ENCODE measurements at regions not wholly inside any gene's neighbourhood (a gene's known extent, or its start where the extent isn't known, plus 50 kb on each side); places are given as distances from the start of the nearest gene placed in this dataset.

DNA sequence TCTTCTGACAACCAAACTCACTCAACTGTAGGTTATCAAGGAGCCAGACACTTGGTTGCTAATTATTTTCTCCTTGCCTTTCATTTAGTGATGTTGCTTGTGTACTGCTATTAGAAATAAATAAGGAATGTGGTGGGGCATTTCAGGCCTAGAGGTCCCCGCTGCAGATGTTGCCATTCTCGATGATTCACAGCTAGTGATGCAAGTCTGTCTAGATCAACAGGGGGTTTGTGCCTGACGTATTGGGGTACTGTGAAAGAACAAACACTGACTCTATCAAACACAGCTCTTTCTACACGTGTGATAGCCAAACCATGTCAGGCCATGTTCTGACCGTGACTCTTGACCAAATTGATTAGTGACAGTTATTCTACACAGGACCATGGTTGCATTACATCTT is 144.7 kb downstream of the OSTF1 start:
- DNase-seq (no peak), ATAC-seq (ENCODE audit: low read depth) (no peak)
- Histone ChIP-seq H2BK120ac (ENCODE audit: low read depth, low read length) (no peak overlapping the region), H3K23ac (ENCODE audit: low read depth, low read length) (no peak overlapping the region), H3K56ac (ENCODE audit: extremely low read depth, insufficient read depth, low read length) (no peak overlapping the region), H4K8ac (ENCODE audit: low read depth in 2 of 2, low read length in 2 of 2) (no peak overlapping the region), H3K79me1 (ENCODE audit: low read depth in 1 of 2, low read length in 2 of 2) (no peaks in the 10 kb centered on the region), H3K36me3 (ENCODE audit: control insufficient read depth, insufficient read depth, low read length) (no peaks in the 10 kb centered on the region), H3K18ac (ENCODE audit: low read depth, low read length) (no peak overlapping the region), H3K9ac (ENCODE audit: low read depth, low read length) (no peak overlapping the region), H3K4ac (ENCODE audit: low read depth, low read length) (no peak overlapping the region), H2BK20ac (ENCODE audit: low read depth, low read length) (no peak overlapping the region), H3K14ac (replicated peaks; ENCODE audit: low read depth, low read length) (no peak overlapping the region), H3K9me3 (ENCODE audit: control insufficient read depth, insufficient read depth, low read length) (no peaks in the 10 kb centered on the region), H4K20me1 (ENCODE audit: insufficient read depth, low read length) (no peaks in the 10 kb centered on the region), H3K4me3 (ENCODE audit: insufficient read depth, low read depth, low read length) (no peak overlapping the region), H3K4me2 (ENCODE audit: low read depth, low read length) (no peak overlapping the region), H4K5ac (ENCODE audit: low read depth, low read length) (no peak overlapping the region), H2AK9ac (replicated peaks; ENCODE audit: low read depth, low read length, poor library complexity) (no peak overlapping the region), H2AK5ac (ENCODE audit: low read depth, low read length) (no peak overlapping the region), H4K91ac (ENCODE audit: insufficient read depth, low read depth, low read length) (no peak overlapping the region), H2BK15ac (ENCODE audit: low read depth, low read length) (no peak overlapping the region), H2AFZ (replicated peaks; ENCODE audit: low read length, poor library complexity) (no peak overlapping the region), H3K4me1 (ENCODE audit: control insufficient read depth, insufficient read depth, low read length) (no peaks in the 10 kb centered on the region), H3K27ac (ENCODE audit: insufficient read depth, low read length) (no peak overlapping the region), H3K27me3 (ENCODE audit: control insufficient read depth, insufficient read depth, low read length) (no peaks in the 10 kb centered on the region), H2BK5ac (ENCODE audit: low read depth, low read length, poor library complexity, severe bottlenecking) (no peak overlapping the region), H3K9me1 (ENCODE audit: insufficient read depth, low read length) (no peaks in the 10 kb centered on the region)
- dilution Hi-C loops (cut with HindIII; ENCODE audit: low sequenced_read_pairs, unreplicated experiment), result no loop called here
- in situ Hi-C loops (cut with MboI; ENCODE audit: low sequenced_read_pairs), result no loop called here
- BruUV-seq (replicated peaks), result no TSS peak
- TF ChIP-seq MXI1 (IDR thresholded peaks at IDR 0.05; ENCODE audit: borderline replicate concordance, low read depth, low read length) (no peak), RFX5 (IDR thresholded peaks at IDR 0.05; ENCODE audit: low read depth, low read length) (no peak), FOS (IDR thresholded peaks at IDR 0.05; ENCODE audit: low read depth, low read length) (no peak), RAD21 (IDR thresholded peaks at IDR 0.05; ENCODE audit: low read length) (no peak), CEBPB (IDR thresholded peaks at IDR 0.05; ENCODE audit: low read depth, low read length) (no peak), CHD1 (IDR thresholded peaks at IDR 0.05; ENCODE audit: low read depth, low read length) (no peak), MAZ (IDR thresholded peaks at IDR 0.05; ENCODE audit: borderline replicate concordance, low read depth, low read length) (no peak), BHLHE40 (IDR thresholded peaks at IDR 0.05; ENCODE audit: low read depth, low read length) (no peak), NFE2L2 (IDR thresholded peaks at IDR 0.05; ENCODE audit: low read depth, low read length) (no peak), SMC3 (IDR thresholded peaks at IDR 0.05; ENCODE audit: low read depth, low read length) (no peak), MAFK (IDR thresholded peaks at IDR 0.05; ENCODE audit: low read depth, low read length) (no peak), RCOR1 (IDR thresholded peaks at IDR 0.05; ENCODE audit: insufficient replicate concordance, low read length) (no peak)
- TF ChIP-seq, protein P1, sequence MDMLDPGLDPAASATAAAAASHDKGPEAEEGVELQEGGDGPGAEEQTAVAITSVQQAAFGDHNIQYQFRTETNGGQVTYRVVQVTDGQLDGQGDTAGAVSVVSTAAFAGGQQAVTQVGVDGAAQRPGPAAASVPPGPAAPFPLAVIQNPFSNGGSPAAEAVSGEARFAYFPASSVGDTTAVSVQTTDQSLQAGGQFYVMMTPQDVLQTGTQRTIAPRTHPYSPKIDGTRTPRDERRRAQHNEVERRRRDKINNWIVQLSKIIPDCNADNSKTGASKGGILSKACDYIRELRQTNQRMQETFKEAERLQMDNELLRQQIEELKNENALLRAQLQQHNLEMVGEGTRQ (IDR thresholded peaks at IDR 0.05; ENCODE audit: low read depth, low read length), result no peak
- TF ChIP-seq, protein P2, sequence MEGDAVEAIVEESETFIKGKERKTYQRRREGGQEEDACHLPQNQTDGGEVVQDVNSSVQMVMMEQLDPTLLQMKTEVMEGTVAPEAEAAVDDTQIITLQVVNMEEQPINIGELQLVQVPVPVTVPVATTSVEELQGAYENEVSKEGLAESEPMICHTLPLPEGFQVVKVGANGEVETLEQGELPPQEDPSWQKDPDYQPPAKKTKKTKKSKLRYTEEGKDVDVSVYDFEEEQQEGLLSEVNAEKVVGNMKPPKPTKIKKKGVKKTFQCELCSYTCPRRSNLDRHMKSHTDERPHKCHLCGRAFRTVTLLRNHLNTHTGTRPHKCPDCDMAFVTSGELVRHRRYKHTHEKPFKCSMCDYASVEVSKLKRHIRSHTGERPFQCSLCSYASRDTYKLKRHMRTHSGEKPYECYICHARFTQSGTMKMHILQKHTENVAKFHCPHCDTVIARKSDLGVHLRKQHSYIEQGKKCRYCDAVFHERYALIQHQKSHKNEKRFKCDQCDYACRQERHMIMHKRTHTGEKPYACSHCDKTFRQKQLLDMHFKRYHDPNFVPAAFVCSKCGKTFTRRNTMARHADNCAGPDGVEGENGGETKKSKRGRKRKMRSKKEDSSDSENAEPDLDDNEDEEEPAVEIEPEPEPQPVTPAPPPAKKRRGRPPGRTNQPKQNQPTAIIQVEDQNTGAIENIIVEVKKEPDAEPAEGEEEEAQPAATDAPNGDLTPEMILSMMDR (conservative IDR thresholded peaks at IDR 0.05; ENCODE audit: low read depth, low read length), result no peak
- TF ChIP-seq, protein P3, sequence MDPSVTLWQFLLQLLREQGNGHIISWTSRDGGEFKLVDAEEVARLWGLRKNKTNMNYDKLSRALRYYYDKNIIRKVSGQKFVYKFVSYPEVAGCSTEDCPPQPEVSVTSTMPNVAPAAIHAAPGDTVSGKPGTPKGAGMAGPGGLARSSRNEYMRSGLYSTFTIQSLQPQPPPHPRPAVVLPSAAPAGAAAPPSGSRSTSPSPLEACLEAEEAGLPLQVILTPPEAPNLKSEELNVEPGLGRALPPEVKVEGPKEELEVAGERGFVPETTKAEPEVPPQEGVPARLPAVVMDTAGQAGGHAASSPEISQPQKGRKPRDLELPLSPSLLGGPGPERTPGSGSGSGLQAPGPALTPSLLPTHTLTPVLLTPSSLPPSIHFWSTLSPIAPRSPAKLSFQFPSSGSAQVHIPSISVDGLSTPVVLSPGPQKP (IDR thresholded peaks at IDR 0.05; ENCODE audit: borderline replicate concordance, low read depth, low read length), result no peak
- POLR2A ChIA-PET (ENCODE audit: unreplicated experiment), result no interaction called here
- CTCF ChIA-PET, result no interaction called here
- intact Hi-C loops (cut with micrococcal nuclease), result no loop called here
- no CpG with 5 or more reads among the region's 5 CpGs for WGBS, 2 experiments (ENCODE audit: extremely low coverage in 2 of 2, insufficient read length in 1 of 2)
